Brain microvascular endothelial cell (primary cell): ENCODE measurements at regions not wholly inside any gene's neighbourhood (a gene's known extent, or its start where the extent isn't known, plus 50 kb on each side); places are given as distances from the start of the nearest gene placed in this dataset.
"Not testable (repeated sequence)": the region's sequence is repeated elsewhere in the genome, so short reads cannot be mapped to it uniquely, and the experiment has no call there.

Source experiments
- DNase-seq: peaks from one replicate; pipeline ENCODE4 v3.0.0-alpha.2; 2020
- H3K27ac ChIP-seq: fragments of 250-450 bp; sonication (Bioruptor Pico); 2 replicates; pipeline ENCODE4 v1.5.1; 2020; ENCODE audit warnings: mild to moderate bottlenecking, moderate library complexity
- H3K27me3 ChIP-seq: fragments of 250-450 bp; sonication (Bioruptor Pico); replicated peaks from 2 replicates; pipeline ENCODE4 v1.5.1; 2020; ENCODE audit warnings: mild to moderate bottlenecking
- H3K36me3 ChIP-seq: fragments of 250-450 bp; sonication (Bioruptor Pico); replicated peaks from 2 replicates; pipeline ENCODE4 v1.5.1; 2020; ENCODE audit warnings: mild to moderate bottlenecking
- H3K4me3 ChIP-seq: 2 replicates; pipeline ENCODE4 v1.5.1; 2011; ENCODE audit warnings: low read depth, mild to moderate bottlenecking, control low read depth, low read length, moderate library complexity
- in situ Hi-C: cut with HindIII; loops from 2 replicates; pipeline ENCODE4 v1.10.0; 2017; ENCODE audit warnings: low sequenced_read_pairs, low pct_ligation_motif_present
- TF ChIP-seq, protein P1 (sequence below): IDR thresholded peaks from 2 replicates; pipeline ENCODE4 v1.5.1; 2011; ENCODE audit warnings: low read depth, mild to moderate bottlenecking, moderate library complexity, low read length, control low read depth, inconsistent platforms; ENCODE audit errors: missing control alignments

DNA sequence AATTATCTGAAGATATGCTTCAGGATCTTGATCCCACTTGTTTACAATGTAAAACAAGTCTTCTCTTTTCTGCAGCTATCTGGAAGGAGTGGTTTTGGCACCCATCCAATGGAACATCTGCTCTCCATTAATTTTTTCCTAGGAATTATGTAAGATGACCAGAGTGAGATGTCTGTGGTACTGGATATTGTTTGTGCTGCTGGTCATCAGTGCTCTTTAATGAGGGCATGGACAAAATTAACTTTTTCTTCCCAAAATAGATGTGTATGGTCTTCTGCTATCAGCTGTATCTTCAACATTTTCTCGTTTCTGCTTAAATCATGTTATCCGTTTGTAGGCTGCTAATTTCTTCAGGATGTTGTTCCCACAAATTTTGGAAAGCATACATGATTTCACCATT, 415.4 kb upstream of the KLHL1 start:
- in situ Hi-C loops = no loop called here
- H3K36me3 ChIP-seq = no peaks in the 10 kb centered on the region
- no peak overlapping the region for H3K4me3 ChIP-seq
- no peak overlapping the region for H3K27ac ChIP-seq
- TF ChIP-seq, protein P1, sequence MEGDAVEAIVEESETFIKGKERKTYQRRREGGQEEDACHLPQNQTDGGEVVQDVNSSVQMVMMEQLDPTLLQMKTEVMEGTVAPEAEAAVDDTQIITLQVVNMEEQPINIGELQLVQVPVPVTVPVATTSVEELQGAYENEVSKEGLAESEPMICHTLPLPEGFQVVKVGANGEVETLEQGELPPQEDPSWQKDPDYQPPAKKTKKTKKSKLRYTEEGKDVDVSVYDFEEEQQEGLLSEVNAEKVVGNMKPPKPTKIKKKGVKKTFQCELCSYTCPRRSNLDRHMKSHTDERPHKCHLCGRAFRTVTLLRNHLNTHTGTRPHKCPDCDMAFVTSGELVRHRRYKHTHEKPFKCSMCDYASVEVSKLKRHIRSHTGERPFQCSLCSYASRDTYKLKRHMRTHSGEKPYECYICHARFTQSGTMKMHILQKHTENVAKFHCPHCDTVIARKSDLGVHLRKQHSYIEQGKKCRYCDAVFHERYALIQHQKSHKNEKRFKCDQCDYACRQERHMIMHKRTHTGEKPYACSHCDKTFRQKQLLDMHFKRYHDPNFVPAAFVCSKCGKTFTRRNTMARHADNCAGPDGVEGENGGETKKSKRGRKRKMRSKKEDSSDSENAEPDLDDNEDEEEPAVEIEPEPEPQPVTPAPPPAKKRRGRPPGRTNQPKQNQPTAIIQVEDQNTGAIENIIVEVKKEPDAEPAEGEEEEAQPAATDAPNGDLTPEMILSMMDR = no peak
- H3K27me3 ChIP-seq = no peaks in the 10 kb centered on the region
- DNase-seq = peak; percentile 15

DNA sequence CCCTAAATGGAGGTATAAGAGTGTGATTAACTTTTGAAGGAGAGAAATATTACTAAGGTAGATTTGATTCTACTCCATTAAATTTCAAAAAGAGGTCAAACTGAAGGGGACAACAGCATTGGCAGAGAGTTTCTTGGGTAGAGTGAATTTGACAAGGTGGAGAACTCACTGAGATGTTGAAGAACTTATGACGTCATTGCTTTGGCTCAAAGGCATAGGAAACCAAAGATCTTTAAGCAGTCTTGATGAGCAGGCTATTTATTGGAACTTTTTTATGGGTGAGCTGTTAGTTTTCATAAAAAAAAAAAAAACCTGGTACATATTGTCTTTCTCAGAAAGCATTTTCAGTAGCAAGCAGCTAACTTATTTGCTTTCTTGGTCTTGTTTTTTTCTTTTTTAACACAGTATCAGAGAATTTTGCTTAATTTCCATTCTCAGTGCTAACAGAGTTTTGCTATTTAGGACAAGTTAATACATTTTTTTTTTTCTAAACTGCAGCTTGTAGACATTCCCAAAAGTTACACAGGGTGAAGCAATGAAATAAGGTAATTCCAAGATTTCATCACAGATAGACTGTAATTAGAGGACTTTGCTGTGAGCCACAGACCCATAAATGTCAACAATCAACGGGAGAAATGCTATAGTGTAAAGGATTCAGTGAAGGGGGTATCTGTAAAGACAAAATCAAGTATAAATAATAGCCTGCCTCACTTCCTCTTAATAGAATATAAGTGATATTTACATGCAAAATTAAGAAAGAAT, 412.2 kb upstream of the KLHL1 start:
- in situ Hi-C loops = no loop called here
- TF ChIP-seq, protein P1 = no peak
- no peak overlapping the region for H3K27ac ChIP-seq
- DNase-seq = no peak
- H3K27me3 ChIP-seq = no peaks in the 10 kb centered on the region
- H3K4me3 ChIP-seq = no peak overlapping the region
- no peaks in the 10 kb centered on the region for H3K36me3 ChIP-seq

DNA sequence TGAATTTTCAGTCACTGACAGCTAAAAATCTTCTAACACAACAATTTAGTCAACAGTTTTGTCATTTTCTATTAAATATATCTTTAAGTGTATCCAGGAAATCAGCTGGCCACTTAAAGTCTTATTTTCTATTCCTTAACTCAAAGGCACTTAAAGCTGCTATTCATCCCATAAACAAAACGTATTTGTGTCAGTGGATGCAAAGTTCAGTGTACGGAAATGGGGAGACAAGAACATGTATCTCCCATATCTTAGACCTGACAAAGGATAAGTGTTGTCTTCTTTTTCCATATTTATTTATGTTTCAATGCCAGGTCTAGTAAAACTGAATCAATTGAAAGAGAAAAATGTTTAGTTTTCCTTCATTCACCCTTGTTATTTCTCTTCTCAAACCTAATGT, 409.8 kb upstream of the KLHL1 start:
- TF ChIP-seq, protein P1 = no peak
- Histone ChIP-seq H3K4me3 (no peak overlapping the region), H3K36me3 (no peaks in the 10 kb centered on the region), H3K27ac (no peak overlapping the region), H3K27me3 (no peaks in the 10 kb centered on the region)
- no peak for DNase-seq
- in situ Hi-C loops = no loop called here

DNA sequence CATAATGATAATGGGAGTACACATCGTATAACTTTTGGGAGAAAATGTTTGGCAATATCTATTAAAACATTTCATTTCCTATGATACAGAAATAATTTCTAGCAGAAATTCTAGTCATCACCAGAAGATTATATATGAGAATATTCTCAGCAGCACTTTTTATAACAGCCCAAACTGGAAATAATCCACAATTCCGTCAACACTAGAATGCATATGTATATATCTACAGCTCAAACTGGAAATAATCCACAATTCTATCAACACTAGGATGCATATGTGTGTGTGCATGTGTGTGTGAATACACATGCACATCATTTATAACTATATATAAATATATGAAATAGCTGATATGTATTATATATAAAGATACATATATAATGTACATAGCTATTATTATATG, 408.0 kb upstream of the KLHL1 start:
- no peak for DNase-seq
- TF ChIP-seq, protein P1 = no peak
- H3K27me3 ChIP-seq = no peaks in the 10 kb centered on the region
- in situ Hi-C loops = no loop called here
- H3K4me3 ChIP-seq = no peak overlapping the region
- H3K36me3 ChIP-seq = no peaks in the 10 kb centered on the region
- no peak overlapping the region for H3K27ac ChIP-seq

DNA sequence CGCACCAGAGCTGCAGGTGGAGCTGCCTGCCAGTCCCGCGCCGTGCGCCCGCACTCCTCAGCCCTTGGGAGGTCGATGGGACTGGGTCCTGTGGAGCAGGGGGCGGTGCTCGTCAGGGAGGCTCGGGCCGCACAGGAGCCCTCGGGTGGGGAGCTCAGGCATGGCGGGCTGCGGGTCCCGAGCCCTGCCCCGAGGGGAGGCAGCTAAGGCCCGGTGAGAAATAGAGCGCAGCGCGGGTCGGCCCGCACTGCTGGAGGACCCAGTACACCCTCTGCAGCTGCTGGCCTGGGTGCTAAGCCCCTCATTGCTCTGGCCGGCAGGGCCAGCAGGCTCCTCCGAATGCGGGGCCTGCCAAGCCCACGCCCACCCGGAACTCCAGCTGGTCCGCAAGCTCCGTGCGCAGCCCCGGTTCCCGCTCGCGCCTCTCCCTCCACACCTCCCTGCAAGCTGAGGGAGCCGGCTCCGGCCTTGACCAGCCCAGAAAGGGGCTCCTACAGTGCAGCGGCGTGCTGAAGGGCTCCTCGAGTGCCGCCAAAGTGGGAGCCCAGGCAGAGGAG, 403.7 kb upstream of the KLHL1 start:
- H3K4me3 ChIP-seq, H3K36me3 ChIP-seq, H3K27me3 ChIP-seq, in situ Hi-C loops, H3K27ac ChIP-seq, DNase-seq: not testable (repeated sequence)

DNA sequence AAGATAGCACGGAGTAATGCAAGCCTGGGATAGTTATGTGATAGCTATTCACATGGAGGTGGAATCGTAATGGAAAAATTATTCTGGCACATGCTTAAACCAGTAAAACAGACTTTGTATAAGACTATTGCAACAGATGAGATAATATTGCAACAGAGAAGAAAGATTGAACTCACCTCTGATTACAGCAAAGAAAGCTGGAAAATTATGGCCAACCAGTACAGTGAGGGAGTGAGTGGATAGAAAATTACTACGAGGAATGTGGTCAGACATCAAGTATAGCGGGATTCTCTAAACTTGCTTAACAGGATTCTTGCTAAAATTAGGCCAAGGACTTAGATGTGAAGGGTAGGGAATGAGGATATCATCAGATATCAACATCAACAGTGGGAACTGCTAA, 397.6 kb upstream of the KLHL1 start:
- in situ Hi-C loops = no loop called here
- TF ChIP-seq, protein P1 = no peak
- no peaks in the 10 kb centered on the region for H3K27me3 ChIP-seq
- H3K36me3 ChIP-seq = no peaks in the 10 kb centered on the region
- H3K4me3 ChIP-seq = no peak overlapping the region
- H3K27ac ChIP-seq = no peak overlapping the region
- DNase-seq = no peak
